Colonic mucosa (tissue), 4 donors: ENCODE measurements at regions not wholly inside any gene's neighbourhood (a gene's known extent, or its start where the extent isn't known, plus 50 kb on each side); places are given as distances from the start of the nearest gene placed in this dataset.

ENCODE experiments used
- DNase-seq: peaks from one replicate; pipeline ENCODE4 v3.0.0-alpha.2; 2020
- H3K27ac ChIP-seq: fragments of 200-600 bp; one replicate; pipeline ENCODE4 v1.8.0; 2021
- H3K27me3 ChIP-seq: fragments of 200-600 bp; one replicate; pipeline ENCODE4 v1.8.0; 2021
- H3K36me3 ChIP-seq: fragments of 200-600 bp; one replicate; pipeline ENCODE4 v1.8.0; 2021
- H3K4me1 ChIP-seq: fragments of 200-600 bp; one replicate; pipeline ENCODE4 v1.8.0; 2021; ENCODE audit warnings: mild to moderate bottlenecking
- H3K4me3 ChIP-seq: fragments of 200-600 bp; one replicate; pipeline ENCODE4 v1.8.0; 2021
- H3K9ac ChIP-seq, 2 donors: one replicate each; pipeline ENCODE4 v1.7.0; 2013; ENCODE audit warnings: control low read depth in 2 of 2, low read depth in 2 of 2, low read length in 2 of 2
- H3K9me3 ChIP-seq: fragments of 200-600 bp; one replicate; pipeline ENCODE4 v1.8.0; 2021
- CTCF ChIP-seq: fragments of 200-600 bp; IDR thresholded peaks from one replicate; pipeline ENCODE4 v1.8.0; 2022; ENCODE audit warnings: antibody characterized with exemption, mild to moderate bottlenecking
- intact Hi-C: fragments of 100-400 bp; cut with DNase I; formaldehyde crosslinking; loops from one replicate; pipeline ENCODE4 v1.14.1; 2022
- donor health status: healthy.
- donor health status: DM: no; HTN: no; CAD: no.
- donor health status: DM: no; HTN: no; CAD: no.

- Histone ChIP-seq H3K4me3 (no peak overlapping the region), H3K4me1 (no peaks in the 10 kb centered on the region), H3K36me3 (no peaks in the 10 kb centered on the region), H3K27ac (no peak overlapping the region), H3K27me3 (no peaks in the 10 kb centered on the region), H3K9ac (no peak overlapping the region), H3K9me3 (no peaks in the 10 kb centered on the region)
- TF ChIP-seq CTCF: no peak
- no peak for DNase-seq
- intact Hi-C loops: no loop called here
These were observed 272.5 kb downstream of the SIPA1L2 start for GRCh38 chr1:232357416-232357815.

GRCh38 chr1:232355162-232356006 is 274.5 kb downstream of the SIPA1L2 start:
- H3K27ac ChIP-seq: no peak overlapping the region
- intact Hi-C loops: no loop called here
- no peaks in the 10 kb centered on the region for H3K4me1 ChIP-seq
- H3K27me3 ChIP-seq: no peaks in the 10 kb centered on the region
- H3K9me3 ChIP-seq: no peaks in the 10 kb centered on the region
- H3K9ac ChIP-seq: no peak overlapping the region
- DNase-seq: no peak
- H3K36me3 ChIP-seq: no peaks in the 10 kb centered on the region
- TF ChIP-seq CTCF: no peak
- no peak overlapping the region for H3K4me3 ChIP-seq

GRCh38 chr1:232353001-232353400 is 276.9 kb downstream of the SIPA1L2 start:
- DNase-seq: no peak
- TF ChIP-seq CTCF: no peak
- intact Hi-C loops: no loop called here
- no peaks in the 10 kb centered on the region for H3K4me1 ChIP-seq
- H3K4me3 ChIP-seq: no peak overlapping the region
- no peak overlapping the region for H3K27ac ChIP-seq
- H3K9me3 ChIP-seq: no peaks in the 10 kb centered on the region
- H3K9ac ChIP-seq: no peak overlapping the region
- H3K27me3 ChIP-seq: no peaks in the 10 kb centered on the region
- H3K36me3 ChIP-seq: no peaks in the 10 kb centered on the region

- H3K9me3 ChIP-seq: no peaks in the 10 kb centered on the region
- H3K27me3 ChIP-seq: no peaks in the 10 kb centered on the region
- no peak overlapping the region for H3K9ac ChIP-seq
- no peak for TF ChIP-seq CTCF
- intact Hi-C loops: no loop called here
- no peak overlapping the region for H3K4me3 ChIP-seq
- H3K36me3 ChIP-seq: no peaks in the 10 kb centered on the region
- no peak overlapping the region for H3K27ac ChIP-seq
- no peaks in the 10 kb centered on the region for H3K4me1 ChIP-seq
- no peak for DNase-seq
These were observed 277.6 kb downstream of the SIPA1L2 start for GRCh38 chr1:232352366-232352765.

- DNase-seq: no peak
- H3K4me3 ChIP-seq: no peak overlapping the region
- no peaks in the 10 kb centered on the region for H3K36me3 ChIP-seq
- no peak for TF ChIP-seq CTCF
- H3K27ac ChIP-seq: no peak overlapping the region
- H3K9ac ChIP-seq: no peak overlapping the region
- intact Hi-C loops: no loop called here
- no peaks in the 10 kb centered on the region for H3K9me3 ChIP-seq
- H3K27me3 ChIP-seq: no peaks in the 10 kb centered on the region
- H3K4me1 ChIP-seq: no peaks in the 10 kb centered on the region
These were observed 278.6 kb downstream of the SIPA1L2 start for GRCh38 chr1:232351335-232351734.
